ENCODE measurements at regions not wholly inside any gene's neighbourhood (a gene's known extent, or its start where the extent isn't known, plus 50 kb on each side); places are given as distances from the start of the nearest gene placed in this dataset.
"Not testable (repeated sequence)": the region's sequence is repeated elsewhere in the genome, so short reads cannot be mapped to it uniquely, and the experiment has no call there.

DNA sequence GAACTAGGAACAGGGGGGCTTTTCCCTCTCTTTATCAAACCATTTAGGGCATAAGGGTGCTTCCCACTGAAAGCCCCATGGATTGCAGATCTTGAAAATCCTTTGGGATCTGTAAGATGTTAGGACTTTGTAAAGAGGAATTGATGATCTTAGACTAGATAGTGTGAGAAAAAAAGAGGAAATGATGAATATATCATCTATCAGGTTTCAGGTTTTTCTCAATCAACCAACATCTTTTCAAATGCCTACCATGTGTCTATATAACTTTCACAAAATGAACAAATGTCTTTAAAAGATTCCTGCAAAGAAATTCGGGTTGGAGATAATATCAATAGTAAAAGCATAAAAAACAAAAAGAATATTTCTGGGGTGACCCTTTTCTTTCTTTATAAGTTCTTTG lies 50.1 kb downstream of the KCNC4 start:
- DNase-seq, result no peak

DNA sequence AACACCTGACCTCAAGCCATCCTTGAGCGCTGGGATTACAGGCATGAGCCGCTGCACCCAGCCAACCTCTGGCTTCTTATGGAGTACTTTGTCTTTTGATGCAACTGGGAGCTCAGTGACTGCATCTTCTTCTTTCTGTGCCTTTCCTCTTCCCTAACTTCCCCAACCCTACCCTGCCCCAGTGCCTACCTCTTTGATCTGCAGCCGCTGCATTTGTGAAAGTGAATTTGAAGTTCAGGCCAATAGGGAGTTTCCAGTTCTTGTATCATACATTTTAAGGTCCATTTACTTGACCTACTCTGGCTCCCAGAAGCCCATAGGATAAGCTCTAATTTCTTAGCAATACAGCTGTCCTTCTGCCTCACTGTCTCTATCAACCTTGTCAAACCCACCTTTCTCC lies 52.2 kb downstream of the KCNC4 start:
- DNase-seq, result no peak

DNA sequence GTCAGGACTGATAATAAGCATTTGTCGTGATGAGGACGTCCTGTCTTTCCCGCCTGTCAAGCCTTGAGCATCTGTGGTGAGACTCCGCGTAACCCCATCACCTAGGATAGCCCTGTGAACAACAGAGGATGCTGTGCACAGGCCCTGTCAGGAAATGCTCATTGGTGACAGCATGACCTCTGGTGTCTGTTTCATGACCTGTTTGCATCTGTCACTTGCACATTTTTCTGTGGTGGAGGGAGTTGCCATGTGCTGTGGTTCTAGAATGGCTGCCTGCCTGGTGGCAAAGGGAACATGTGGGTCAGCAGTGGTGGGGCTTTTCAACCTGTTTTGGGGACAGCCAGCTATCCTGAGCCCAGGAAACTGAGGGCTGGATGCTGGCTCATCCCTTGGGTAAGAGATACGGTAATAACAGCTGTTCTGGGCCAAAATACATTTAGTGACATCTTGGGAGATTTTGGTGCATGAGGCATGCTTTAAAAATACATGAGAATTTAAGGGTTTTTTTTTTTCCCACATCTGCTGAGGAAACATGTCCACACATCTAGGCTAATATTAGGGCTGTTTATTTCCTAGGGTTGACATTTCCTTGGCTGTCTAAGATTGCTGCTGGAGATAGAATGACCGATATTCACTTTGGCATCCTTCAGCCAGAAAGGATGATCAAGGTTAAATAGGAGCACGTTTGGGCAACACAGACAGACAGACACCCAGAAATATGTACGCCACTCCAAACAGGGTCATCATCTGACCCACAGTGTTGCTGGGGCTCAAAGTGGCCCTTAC lies 52.9 kb downstream of the KCNC4 start:
- DNase-seq, result no peak

DNA sequence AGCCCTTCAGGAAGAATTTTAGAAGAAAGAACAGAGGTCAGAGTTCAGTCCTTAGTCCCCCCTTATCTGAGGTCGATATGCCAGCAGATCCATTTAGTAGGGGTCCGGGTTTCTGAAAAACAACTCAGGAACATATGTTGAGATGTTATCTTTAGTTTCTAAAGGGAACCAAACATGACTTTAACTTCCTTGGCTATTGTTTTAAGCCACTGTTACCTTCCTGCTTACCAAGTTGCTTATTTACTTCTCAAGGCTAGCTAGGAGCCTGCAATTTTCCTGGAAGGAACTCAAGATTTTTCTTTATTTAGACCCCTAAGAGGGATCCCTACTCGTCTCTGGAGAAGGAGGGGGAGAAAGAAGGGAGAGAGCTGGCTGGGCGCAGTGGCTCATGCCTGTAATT lies 54.3 kb downstream of the KCNC4 start:
- DNase-seq, result no peak

DNA sequence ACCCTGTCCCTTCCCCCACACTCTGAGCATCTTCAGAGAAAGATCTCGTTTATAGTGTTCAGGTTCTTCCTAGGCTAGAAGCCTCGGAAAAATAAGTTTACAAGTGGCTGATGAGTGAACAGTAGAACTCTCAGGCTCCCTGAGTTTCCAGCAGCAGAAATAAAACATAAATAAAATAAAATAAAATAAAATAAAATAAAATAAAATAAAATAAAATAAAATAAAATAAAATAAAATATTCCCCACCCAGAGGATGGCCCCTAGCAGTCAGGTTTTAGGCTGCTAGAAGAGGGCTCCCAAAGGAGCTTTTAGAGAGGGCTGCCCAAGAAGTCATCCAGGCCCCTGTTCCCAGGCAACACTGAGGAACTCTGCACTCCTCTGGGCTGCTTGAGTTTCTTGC lies 55.1 kb downstream of the KCNC4 start:
- DNase-seq, result no peak

DNA sequence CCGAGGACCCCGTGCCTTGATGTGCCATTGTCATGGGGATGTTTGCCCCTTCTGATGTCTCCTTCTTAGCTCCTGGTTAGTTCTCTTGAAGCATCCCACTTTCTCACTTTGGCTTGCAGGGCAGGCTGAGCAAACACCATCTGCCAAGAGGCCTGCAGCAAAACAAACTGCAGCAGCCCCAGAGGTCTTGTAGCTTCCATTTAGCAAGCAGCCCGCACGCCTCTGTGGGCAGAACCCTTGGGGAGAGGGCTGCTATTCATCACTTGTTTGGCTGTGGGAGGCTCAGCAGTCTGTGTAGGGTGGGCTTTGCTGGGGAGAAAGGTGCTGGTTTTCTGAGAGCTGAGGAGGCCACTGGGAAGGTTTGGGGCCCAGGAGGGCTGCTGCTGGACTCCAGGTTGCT lies 56.7 kb downstream of the KCNC4 start:
- no peak for DNase-seq

DNA sequence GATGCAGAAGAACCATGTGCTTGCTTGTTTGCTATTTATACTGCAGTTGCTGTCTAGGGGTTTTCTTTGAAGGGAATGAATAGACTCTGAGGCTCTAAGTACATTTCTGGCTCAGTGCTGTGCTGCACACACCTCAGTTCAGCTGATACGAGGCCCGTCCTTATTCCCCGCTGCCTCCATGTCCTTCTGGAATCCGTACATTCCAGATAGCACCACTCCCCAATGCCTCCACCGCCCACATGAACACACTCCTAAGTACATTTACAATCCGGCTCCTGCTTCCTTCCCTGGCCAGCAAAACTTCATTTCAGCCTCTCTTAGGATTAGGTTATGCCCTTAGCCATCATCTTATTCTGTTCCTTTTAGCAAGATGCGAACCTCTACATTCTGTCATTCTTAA lies 57.1 kb downstream of the KCNC4 start:
- no peak for DNase-seq

DNA sequence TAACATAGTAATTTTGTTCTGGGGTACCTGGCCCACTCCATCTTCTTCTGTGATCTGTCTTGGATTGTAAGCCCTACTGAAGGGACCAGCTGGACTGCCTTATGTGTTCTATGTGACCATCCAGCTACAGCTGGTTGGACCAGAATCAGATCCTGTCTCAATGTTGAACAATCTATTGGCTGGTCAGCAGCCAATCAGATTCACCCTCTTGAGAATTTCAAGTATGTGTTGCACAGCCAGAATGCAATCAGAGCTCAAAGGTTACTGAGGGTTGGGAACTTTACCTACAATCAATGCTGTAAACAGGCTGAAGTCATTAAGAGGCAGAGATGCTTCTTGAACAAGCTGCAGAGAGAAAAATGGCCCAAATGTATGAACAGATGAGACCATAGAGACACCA lies 61.9 kb downstream of the KCNC4 start:
- no peak for DNase-seq

DNA sequence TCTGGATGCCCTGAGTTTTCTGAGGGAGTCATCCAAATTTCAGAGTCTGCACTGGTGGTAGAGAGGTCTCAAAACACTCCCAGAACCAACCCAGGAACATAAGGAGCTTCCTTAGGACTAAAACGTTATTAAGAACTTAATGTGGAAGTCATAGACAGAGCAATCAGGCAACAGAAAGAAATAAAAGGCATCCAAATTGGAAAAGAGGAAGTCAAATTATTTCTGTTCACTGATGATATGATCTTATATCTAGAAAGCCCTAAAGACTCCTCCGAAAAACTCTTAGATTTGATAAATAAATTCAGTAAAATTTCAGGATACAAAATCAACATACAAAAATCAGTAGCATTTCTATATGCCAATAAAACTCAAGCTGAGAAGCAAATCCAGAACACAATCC lies 63.7 kb downstream of the KCNC4 start:
- not testable (repeated sequence) for DNase-seq

DNA sequence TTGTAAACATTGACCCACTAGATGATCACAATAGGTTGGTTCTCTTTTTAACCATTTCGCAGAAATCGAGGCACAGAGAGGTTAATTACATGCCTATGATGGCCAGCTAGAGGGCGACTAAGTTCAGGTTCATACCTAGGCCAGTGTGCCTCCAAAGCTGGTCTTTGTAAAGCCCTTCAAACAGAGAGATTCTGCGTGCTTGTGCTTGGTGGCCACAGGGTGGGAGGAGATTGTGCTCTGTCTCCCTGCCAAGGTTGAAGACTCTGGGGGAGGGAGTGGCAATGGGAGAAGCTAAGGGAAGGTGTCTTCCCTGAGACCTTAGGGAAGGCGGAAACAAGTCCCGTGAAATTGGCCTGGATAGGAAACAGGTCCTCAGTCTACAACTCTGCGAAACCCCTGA lies 59.1 kb upstream of the RBM15 start:
- no peak for DNase-seq

DNA sequence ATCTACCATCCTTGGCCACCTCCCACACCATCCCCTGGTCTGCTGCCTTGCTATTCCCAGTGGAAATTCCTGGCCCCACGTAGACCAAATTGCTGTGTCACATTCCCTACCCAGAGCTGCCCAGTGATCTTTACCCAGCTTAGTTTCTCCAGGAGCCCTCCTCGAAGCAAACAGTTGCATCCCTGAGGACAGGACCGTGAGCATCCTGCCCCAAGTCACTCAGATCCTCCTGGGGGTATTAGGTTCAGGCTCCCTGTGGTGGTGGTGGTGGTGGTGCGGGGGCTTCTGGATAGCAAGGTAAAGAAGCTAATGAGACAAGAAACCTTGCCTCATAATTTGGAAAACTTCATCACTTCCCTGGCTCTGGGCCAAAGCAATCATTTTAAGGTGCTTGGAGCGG lies 58.4 kb upstream of the RBM15 start:
- DNase-seq, result no peak

DNA sequence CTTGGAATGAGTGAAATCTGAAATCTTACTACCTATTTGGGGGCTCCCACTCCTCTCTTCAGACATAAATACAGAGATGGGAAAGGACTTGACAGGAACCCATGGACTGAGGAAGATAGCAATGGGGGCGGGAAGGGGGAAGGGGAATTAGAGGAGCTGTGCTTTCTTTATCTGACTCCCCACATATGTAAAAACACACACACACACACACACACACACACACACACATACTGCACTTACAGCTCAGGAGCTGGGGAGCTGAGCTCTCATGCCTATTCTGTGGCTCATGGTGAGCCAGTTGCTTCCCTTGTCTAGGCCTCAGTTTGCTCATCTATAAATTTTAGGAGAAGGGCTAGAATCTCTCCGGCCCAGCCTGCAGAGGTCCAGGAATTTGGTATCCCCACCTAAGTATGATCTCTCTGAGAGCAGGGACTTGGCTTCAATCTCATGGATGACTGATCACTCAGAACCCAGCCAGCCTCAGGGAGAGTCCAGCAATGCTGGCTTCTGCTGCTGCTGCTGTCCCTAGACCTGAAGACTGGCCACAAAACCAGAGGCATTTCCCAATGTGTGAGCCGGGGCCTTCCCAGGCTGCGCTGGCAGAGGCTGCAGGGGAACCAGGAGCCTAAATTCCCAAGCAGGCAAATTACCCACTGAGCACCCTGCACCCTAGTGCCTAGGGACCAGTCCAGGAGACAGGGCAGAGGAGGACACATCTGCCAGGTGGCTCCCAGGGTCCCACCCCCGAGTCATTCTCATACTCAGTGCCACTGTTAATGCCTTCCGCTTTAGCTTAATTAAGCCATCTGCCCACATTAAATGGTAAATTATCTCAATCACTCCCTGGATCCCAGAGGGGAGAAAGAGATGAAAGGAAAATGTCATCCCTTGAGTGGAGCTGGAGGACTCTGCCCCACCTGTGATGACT lies 57.5 kb upstream of the RBM15 start:
- peak; percentile 61 for DNase-seq

DNA sequence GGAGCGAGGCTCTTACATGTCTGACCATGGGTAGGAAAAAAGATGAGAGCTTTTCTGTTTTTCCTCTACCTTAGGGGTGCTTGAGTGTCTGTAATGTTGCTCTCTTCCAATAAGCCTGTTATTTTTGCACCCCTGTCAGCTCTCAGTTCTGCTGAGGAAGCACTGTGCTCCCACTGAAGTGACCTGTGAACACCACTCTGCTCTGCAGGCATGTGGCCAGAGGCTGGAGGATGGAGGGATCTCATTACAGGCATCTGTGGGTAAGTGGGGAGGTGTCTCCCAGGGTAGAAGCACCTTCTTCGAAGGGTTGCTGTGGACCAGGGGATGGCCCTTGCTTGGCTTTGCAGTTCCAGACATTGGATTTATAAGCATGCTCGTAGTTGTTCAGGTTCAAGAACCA lies 56.8 kb upstream of the RBM15 start:
- no peak for DNase-seq

DNA sequence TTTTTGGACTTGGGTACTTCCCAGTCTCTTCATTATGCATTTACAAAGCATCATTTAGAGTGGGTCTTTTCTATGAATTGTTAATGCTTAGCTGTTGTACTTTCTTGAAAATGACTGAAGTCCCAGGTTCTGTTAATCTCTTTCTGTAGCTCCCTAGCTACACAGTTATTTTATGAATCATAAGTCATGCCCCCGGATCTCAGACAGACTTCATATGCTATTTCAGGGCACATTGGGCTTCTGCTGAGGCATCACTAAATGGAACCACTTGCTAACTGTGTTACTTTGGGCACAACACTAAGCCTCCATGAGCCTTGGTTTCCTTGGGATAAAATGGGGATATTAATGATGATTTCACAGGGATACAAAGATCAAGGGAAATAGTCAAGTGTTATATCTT lies 55.5 kb upstream of the RBM15 start:
- DNase-seq, result no peak

DNA sequence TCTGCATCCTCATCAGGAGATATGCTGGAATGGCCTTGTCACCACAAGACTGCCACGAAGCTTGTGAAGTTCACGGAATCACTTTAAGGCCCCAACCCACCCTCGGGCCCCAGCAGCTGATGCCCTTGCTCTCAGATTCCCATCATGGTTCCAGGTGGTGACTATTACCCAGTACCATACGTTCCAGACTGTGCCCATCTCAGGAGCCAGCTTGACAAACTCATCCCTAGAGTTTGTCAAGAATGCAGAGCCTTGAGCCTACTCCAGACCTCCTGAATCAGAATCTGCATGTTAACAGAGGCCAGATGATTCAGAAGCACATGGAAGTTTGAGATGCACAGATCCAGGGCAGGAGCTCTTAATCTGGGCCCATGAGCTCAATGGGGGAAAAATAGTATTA lies 53.9 kb upstream of the RBM15 start:
- no peak for DNase-seq

DNA sequence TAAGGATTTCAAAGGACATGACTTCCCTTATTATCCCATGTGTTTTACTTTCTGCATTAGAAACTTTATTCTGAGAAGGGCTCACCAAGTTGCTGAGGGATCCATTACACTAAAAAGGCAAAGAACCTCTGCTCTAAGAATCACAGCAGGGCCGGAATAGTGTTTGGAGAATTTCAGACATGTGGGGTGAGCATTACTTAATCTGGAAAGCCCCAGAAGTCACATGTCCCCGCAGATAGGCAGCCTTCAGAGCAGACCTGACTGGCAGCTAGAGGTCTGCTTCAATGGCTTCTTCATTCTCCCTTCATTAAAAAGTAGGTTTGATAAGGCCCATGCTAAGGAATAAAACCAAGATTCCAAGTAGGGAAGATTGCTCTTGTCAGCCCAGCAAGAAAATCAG lies 52.6 kb upstream of the RBM15 start:
- no peak for DNase-seq

DNA sequence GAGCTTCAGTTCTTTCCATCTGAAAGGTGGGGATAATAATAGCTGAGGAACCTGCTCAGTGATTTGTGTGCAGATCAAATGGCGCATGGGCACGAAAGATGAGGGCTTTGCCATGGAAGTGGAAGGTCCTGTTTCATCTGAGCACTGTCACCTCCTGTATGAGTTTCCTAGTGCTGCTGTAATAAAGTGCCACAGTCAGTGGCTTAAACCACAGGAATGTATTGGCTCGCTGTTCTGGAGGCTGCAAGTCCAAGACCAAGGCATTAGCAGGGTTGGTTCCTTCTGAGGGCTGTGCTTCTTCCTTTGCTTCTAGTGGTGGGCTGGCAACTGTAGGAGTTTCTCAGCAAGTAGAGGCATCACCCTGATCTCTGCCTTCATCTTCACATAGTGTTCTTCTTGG lies 51.1 kb upstream of the RBM15 start:
- DNase-seq, result no peak

Data from NCI-H748 treated with DMSO at 0.1 percent for 48 hours (cell line).